HepG2 (cell line): ENCODE measurements at regions not wholly inside any gene's neighbourhood (a gene's known extent, or its start where the extent isn't known, plus 50 kb on each side); places are given as distances from the start of the nearest gene placed in this dataset.

Source experiments
- CREB1 ChIP-seq, 2 experiments: fragments of 450-650 bp in 1 of 2; IDR thresholded peaks; 2 replicates each; pipeline ENCODE4 v1.6.1; 2016 to 2017; ENCODE audit warnings: control low read depth in 1 of 2, mild to moderate bottlenecking in 1 of 2, missing compliant biosample characterization in 1 of 2, missing genetic modification characterization in 1 of 2
- CTCF ChIP-seq: sonication (generic); formaldehyde crosslinking; IDR thresholded peaks from 2 replicates; pipeline ENCODE4 v1.5.0; 2020; ENCODE audit warnings: mild to moderate bottlenecking, missing genetic modification reagents, moderate library complexity
- GATAD2A ChIP-seq: IDR thresholded peaks from 2 replicates; pipeline ENCODE4 v1.6.1; 2016
- HNRNPLL ChIP-seq: fragments of 200-400 bp; formaldehyde crosslinking; IDR thresholded peaks from 2 replicates; pipeline ENCODE4 v1.6.1; 2017; ENCODE audit warnings: mild to moderate bottlenecking, low read depth, low read length; ENCODE audit not compliant: poor library complexity, severe bottlenecking
- MAF1 ChIP-seq: sonication (generic); formaldehyde crosslinking; IDR thresholded peaks from 2 replicates; pipeline ENCODE4 v1.5.0; 2020; ENCODE audit warnings: missing genetic modification reagents, borderline replicate concordance
- MTA3 ChIP-seq: sonication (generic); formaldehyde crosslinking; IDR thresholded peaks from 2 replicates; pipeline ENCODE4 v1.4.0; 2020; ENCODE audit warnings: missing genetic modification reagents
- NFIC ChIP-seq: IDR thresholded peaks from 2 replicates; pipeline ENCODE4 v1.6.1; 2012; ENCODE audit warnings: mild to moderate bottlenecking, low read length, inconsistent platforms
- SP5 ChIP-seq: IDR thresholded peaks from 2 replicates; pipeline ENCODE4 v1.6.1; 2016; ENCODE audit warnings: low read depth, borderline replicate concordance
- ZNF329 ChIP-seq: sonication (generic); formaldehyde crosslinking; IDR thresholded peaks from 2 replicates; pipeline ENCODE4 v1.9.0; 2021; ENCODE audit warnings: low read depth, mild to moderate bottlenecking, missing genetic modification reagents
- ZNF547 ChIP-seq: sonication (generic); formaldehyde crosslinking; IDR thresholded peaks from 2 replicates; pipeline ENCODE4 v1.5.1; 2020; ENCODE audit warnings: mild to moderate bottlenecking, missing genetic modification reagents
- ZNF615 ChIP-seq: sonication (generic); formaldehyde crosslinking; IDR thresholded peaks from 2 replicates; pipeline ENCODE4 v1.5.0; 2020; ENCODE audit warnings: mild to moderate bottlenecking, missing genetic modification reagents, borderline replicate concordance
- TF ChIP-seq, protein P1 (sequence below): sonication (generic); formaldehyde crosslinking; IDR thresholded peaks from 2 replicates; pipeline ENCODE4 v1.4.0; 2020; ENCODE audit warnings: missing genetic modification reagents

- TF ChIP-seq ZNF547 (CRISPR knock-in tag) (no peak), HNRNPLL (no peak), NFIC (no peak), ZNF615 (CRISPR knock-in tag) (no peak), GATAD2A (no peak), CTCF (CRISPR knock-in tag) (no peak), CREB1 (IDR thresholded peaks at IDR 0.05) (no peak), CREB1 (CRISPR knock-in tag; IDR thresholded peaks at IDR 0.05) (no peak), ZNF329 (CRISPR knock-in tag) (no peak), MTA3 (no peak), SP5 (CRISPR knock-in tag) (no peak), MAF1 (CRISPR knock-in tag) (no peak)
- TF ChIP-seq, protein P1, sequence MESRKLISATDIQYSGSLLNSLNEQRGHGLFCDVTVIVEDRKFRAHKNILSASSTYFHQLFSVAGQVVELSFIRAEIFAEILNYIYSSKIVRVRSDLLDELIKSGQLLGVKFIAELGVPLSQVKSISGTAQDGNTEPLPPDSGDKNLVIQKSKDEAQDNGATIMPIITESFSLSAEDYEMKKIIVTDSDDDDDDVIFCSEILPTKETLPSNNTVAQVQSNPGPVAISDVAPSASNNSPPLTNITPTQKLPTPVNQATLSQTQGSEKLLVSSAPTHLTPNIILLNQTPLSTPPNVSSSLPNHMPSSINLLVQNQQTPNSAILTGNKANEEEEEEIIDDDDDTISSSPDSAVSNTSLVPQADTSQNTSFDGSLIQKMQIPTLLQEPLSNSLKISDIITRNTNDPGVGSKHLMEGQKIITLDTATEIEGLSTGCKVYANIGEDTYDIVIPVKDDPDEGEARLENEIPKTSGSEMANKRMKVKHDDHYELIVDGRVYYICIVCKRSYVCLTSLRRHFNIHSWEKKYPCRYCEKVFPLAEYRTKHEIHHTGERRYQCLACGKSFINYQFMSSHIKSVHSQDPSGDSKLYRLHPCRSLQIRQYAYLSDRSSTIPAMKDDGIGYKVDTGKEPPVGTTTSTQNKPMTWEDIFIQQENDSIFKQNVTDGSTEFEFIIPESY (CRISPR knock-in tag): no peak
Observed at GRCh38 chr18:44450226-44450625, 230.5 kb upstream of the SETBP1 start.
